ENCODE measurements at regions not wholly inside any gene's neighbourhood (a gene's known extent, or its start where the extent isn't known, plus 50 kb on each side); places are given as distances from the start of the nearest gene placed in this dataset.

- Histone ChIP-seq H3K27me3 (ENCODE audit: low read depth) (no peaks in the 10 kb centered on the region), H3K36me3 (peaks cover 23% of the 10 kb centered on the region), H3K4me3 (no peak overlapping the region), H3K4me1 (peaks cover 100% of the 10 kb centered on the region), H3K27ac (replicated peaks) (peak overlapping the region; percentile 78), H3K9me3 (replicated peaks) (no peaks in the 10 kb centered on the region)
- no peak for TF ChIP-seq CTCF (IDR thresholded peaks at IDR 0.05; ENCODE audit: borderline replicate concordance)
- no peak for DNase-seq
- intact Hi-C loops (cut with micrococcal nuclease), result no loop called here
These were observed 76.1 kb upstream of the NAA20 start for GRCh38 chr20:19940988-19941460.

GRCh38 chr20:19942611-19943010 lies 74.6 kb upstream of the NAA20 start:
- intact Hi-C loops (cut with micrococcal nuclease), result no loop called here
- TF ChIP-seq CTCF (IDR thresholded peaks at IDR 0.05; ENCODE audit: borderline replicate concordance), result no peak
- Histone ChIP-seq H3K27ac (replicated peaks) (peak overlapping the region; percentile 78), H3K9me3 (replicated peaks) (no peaks in the 10 kb centered on the region), H3K27me3 (ENCODE audit: low read depth) (no peaks in the 10 kb centered on the region), H3K4me3 (no peak overlapping the region), H3K4me1 (peaks cover 98% of the 10 kb centered on the region), H3K36me3 (peaks cover 25% of the 10 kb centered on the region)
- DNase-seq, result no peak

- no peaks in the 10 kb centered on the region for H3K27me3 ChIP-seq (ENCODE audit: low read depth)
- peaks cover 98% of the 10 kb centered on the region for H3K4me1 ChIP-seq
- no peak overlapping the region for H3K4me3 ChIP-seq
- H3K36me3 ChIP-seq, result peaks cover 25% of the 10 kb centered on the region
- DNase-seq, result no peak
- peak overlapping the region; percentile 78 for H3K27ac ChIP-seq (replicated peaks)
- intact Hi-C loops (cut with micrococcal nuclease), result no loop called here
- no peak for TF ChIP-seq CTCF (IDR thresholded peaks at IDR 0.05; ENCODE audit: borderline replicate concordance)
- H3K9me3 ChIP-seq (replicated peaks), result no peaks in the 10 kb centered on the region
These were observed 74.1 kb upstream of the NAA20 start for GRCh38 chr20:19943061-19943521.

GRCh38 chr20:19944772-19945459 lies 72.2 kb upstream of the NAA20 start:
- Histone ChIP-seq H3K36me3 (peaks cover 38% of the 10 kb centered on the region), H3K27ac (replicated peaks) (peak overlapping the region; percentile 78), H3K4me1 (peaks cover 86% of the 10 kb centered on the region), H3K27me3 (ENCODE audit: low read depth) (no peaks in the 10 kb centered on the region), H3K4me3 (peak overlapping the region; percentile 16), H3K9me3 (replicated peaks) (no peaks in the 10 kb centered on the region)
- TF ChIP-seq CTCF (IDR thresholded peaks at IDR 0.05; ENCODE audit: borderline replicate concordance), result no peak
- no peak for DNase-seq
- intact Hi-C loops (cut with micrococcal nuclease), result no loop called here

- Histone ChIP-seq H3K36me3 (peaks cover 34% of the 10 kb centered on the region), H3K4me3 (peak overlapping the region; percentile 16), H3K27ac (replicated peaks) (peak overlapping the region; percentile 78), H3K9me3 (replicated peaks) (no peaks in the 10 kb centered on the region), H3K27me3 (ENCODE audit: low read depth) (no peaks in the 10 kb centered on the region), H3K4me1 (peaks cover 83% of the 10 kb centered on the region)
- DNase-seq, result peak; percentile 47
- intact Hi-C loops (cut with micrococcal nuclease), result no loop called here
- TF ChIP-seq CTCF (IDR thresholded peaks at IDR 0.05; ENCODE audit: borderline replicate concordance), result no peak
These were observed 71.2 kb upstream of the NAA20 start for GRCh38 chr20:19945732-19946670.
